H1 (cell line): ENCODE measurements at regions not wholly inside any gene's neighbourhood (a gene's known extent, or its start where the extent isn't known, plus 50 kb on each side); places are given as distances from the start of the nearest gene placed in this dataset.

Source experiments
- CTCF ChIA-PET: fragments of 300-600 bp; sonication (Branson Sonifier 250); formaldehyde crosslinking; loops from one replicate; lab custom pipeline; 2021; ENCODE audit not compliant: partially characterized antibody; lab: Charles Lee
- POLR2A ChIA-PET: fragments of 300-600 bp; sonication (Branson Sonifier 250); formaldehyde crosslinking; loops from one replicate; lab custom pipeline; 2021; ENCODE audit warnings: inconsistent platforms; ENCODE audit not compliant: partially characterized antibody; lab: Charles Lee
- DNase-seq, 2 experiments: peaks; one replicate each; pipeline versions ENCODE4 v3.0.0 to v3.0.0-alpha.2; 2010 to 2022; ENCODE audit warnings: low spot score in 2 of 2, low read depth in 1 of 2, mixed read lengths in 1 of 2
- FAIRE-seq: peaks from 2 replicates; lab custom pipeline; 2011; peaks lifted over from hg19 to GRCh38; lab: Jason Lieb, UNC
- H2AFZ ChIP-seq: 2 replicates; pipeline ENCODE4 v1.8.1; 2012; ENCODE audit warnings: low read length, inconsistent platforms
- H2AK5ac ChIP-seq: 2 replicates; pipeline ENCODE4 v1.6.1; 2013; ENCODE audit warnings: low read depth, low read length
- H2BK120ac ChIP-seq: replicated peaks from 2 replicates; pipeline ENCODE3; 2013; ENCODE audit warnings: low read depth, low read length, inconsistent platforms
- H2BK12ac ChIP-seq: 2 replicates; pipeline ENCODE4 v1.6.1; 2013; ENCODE audit warnings: low read depth, low read length
- H2BK15ac ChIP-seq: 2 replicates; pipeline ENCODE4 v1.6.1; 2013; ENCODE audit warnings: low read length
- H2BK20ac ChIP-seq: 2 replicates; pipeline ENCODE4 v1.6.1; 2013; ENCODE audit warnings: low read length
- H2BK5ac ChIP-seq: 2 replicates; pipeline ENCODE4 v1.6.1; 2013; ENCODE audit warnings: low read depth, low read length
- H3K14ac ChIP-seq: 2 replicates; pipeline ENCODE4 v1.6.1; 2013; ENCODE audit warnings: inconsistent platforms; ENCODE audit not compliant: insufficient read length
- H3K18ac ChIP-seq: 2 replicates; pipeline ENCODE4 v1.6.1; 2013; ENCODE audit warnings: low read length; ENCODE audit errors: extremely low read depth
- H3K23ac ChIP-seq: 2 replicates; pipeline ENCODE4 v1.6.1; 2013; ENCODE audit warnings: inconsistent platforms; ENCODE audit not compliant: insufficient read length
- H3K23me2 ChIP-seq: 2 replicates; pipeline ENCODE4 v1.6.1; 2013; ENCODE audit warnings: low read depth, low read length
- H3K27ac ChIP-seq: 2 replicates; pipeline ENCODE4 v1.6.1; 2011; ENCODE audit warnings: low read depth, low read length, inconsistent platforms
- H3K27me3 ChIP-seq, 4 experiments: replicated peaks in 1 of 4; 1 replicate in 1 of 4; 2 replicates in 3 of 4; pipeline versions ENCODE4 v1.6.1 to v1.8.1; 2011 to 2013; ENCODE audit warnings: low read length in 3 of 4, mild to moderate bottlenecking in 3 of 4, inconsistent platforms in 2 of 4, mixed read lengths in 2 of 4, moderate library complexity in 1 of 4; ENCODE audit not compliant: control insufficient read depth in 3 of 4, insufficient read depth in 3 of 4; ENCODE audit errors: extremely low read depth in 1 of 4
- H3K36me3 ChIP-seq, 4 experiments: 2 replicates each; pipeline versions ENCODE4 v1.6.1 to v1.8.1; 2011 to 2013; ENCODE audit warnings: mild to moderate bottlenecking in 4 of 4, low read length in 3 of 4, moderate library complexity in 2 of 4, control low read depth in 1 of 4, inconsistent platforms in 1 of 4; ENCODE audit not compliant: insufficient read depth in 4 of 4, control insufficient read depth in 2 of 4
- H3K4ac ChIP-seq: replicated peaks from 2 replicates; pipeline ENCODE3; 2013; ENCODE audit warnings: low read length, low read depth, mixed read lengths, inconsistent platforms; ENCODE audit not compliant: insufficient read length
- H3K4me1 ChIP-seq, 4 experiments: replicated peaks in 1 of 4; 1 replicate in 1 of 4; 2 replicates in 3 of 4; pipeline versions ENCODE4 v1.6.1 to v1.8.1; 2011 to 2013; ENCODE audit warnings: low read length in 3 of 4, inconsistent platforms in 2 of 4, mixed read lengths in 1 of 4; ENCODE audit not compliant: insufficient read depth in 4 of 4, control insufficient read depth in 3 of 4
- H3K4me2 ChIP-seq, 2 experiments: 2 replicates each; pipeline versions ENCODE4 v1.6.1 to v1.8.1; 2011 to 2013; ENCODE audit warnings: low read depth in 2 of 2, low read length in 2 of 2, control low read depth in 1 of 2, inconsistent platforms in 1 of 2, mild to moderate bottlenecking in 1 of 2; ENCODE audit not compliant: insufficient read depth in 1 of 2
- H3K4me3 ChIP-seq, 4 experiments: fragments of 200-600, 300-600 bp in 1 of 4; sonication (generic), shearing (Covaris generic), sonication (Bioruptor Twin) in 1 of 4; 2 replicates each; pipeline versions ENCODE4 v1.5.1 to v1.8.1; 2011 to 2016; ENCODE audit warnings: low read length in 4 of 4, low read depth in 3 of 4, control low read depth in 2 of 4, inconsistent platforms in 2 of 4, mild to moderate bottlenecking in 2 of 4, mixed read lengths in 1 of 4, moderate library complexity in 1 of 4; ENCODE audit not compliant: insufficient read depth in 2 of 4; ENCODE audit errors: extremely low read depth in 1 of 4
- H3K56ac ChIP-seq: replicated peaks from 2 replicates; pipeline ENCODE3; 2013; ENCODE audit warnings: low read depth, mild to moderate bottlenecking, mixed read lengths, low read length, inconsistent platforms; ENCODE audit not compliant: insufficient read length
- H3K79me1 ChIP-seq: 2 replicates; pipeline ENCODE4 v1.6.1; 2013; ENCODE audit warnings: low read depth, low read length, control low read depth
- H3K79me2 ChIP-seq, 2 experiments: 2 replicates each; pipeline versions ENCODE4 v1.6.1 to v1.8.1; 2012 to 2013; ENCODE audit warnings: low read length in 2 of 2, mild to moderate bottlenecking in 2 of 2, inconsistent platforms in 1 of 2; ENCODE audit not compliant: insufficient read depth in 2 of 2, control insufficient read depth in 1 of 2
- H3K9ac ChIP-seq, 4 experiments: replicated peaks in 1 of 4; 1 replicate in 1 of 4; 2 replicates in 3 of 4; pipeline versions ENCODE4 v1.6.1 to v1.8.1; 2011 to 2013; ENCODE audit warnings: low read depth in 3 of 4, low read length in 3 of 4, control low read depth in 2 of 4, mild to moderate bottlenecking in 2 of 4, moderate library complexity in 2 of 4, inconsistent platforms in 1 of 4; ENCODE audit errors: extremely low read depth in 1 of 4
- H3K9me3 ChIP-seq, 2 experiments: 2 replicates each; pipeline versions ENCODE4 v1.6.1 to v1.8.1; 2012 to 2013; ENCODE audit warnings: mild to moderate bottlenecking in 2 of 2, moderate library complexity in 2 of 2, control low read depth in 1 of 2, inconsistent platforms in 1 of 2, low read depth in 1 of 2, low read length in 1 of 2, mixed read lengths in 1 of 2; ENCODE audit not compliant: insufficient read depth in 2 of 2
- H4K20me1 ChIP-seq, 2 experiments: replicated peaks in 1 of 2; 2 replicates each; pipeline versions ENCODE3 to v1.8.1; 2011 to 2013; ENCODE audit warnings: inconsistent platforms in 2 of 2, low read length in 2 of 2, mild to moderate bottlenecking in 1 of 2; ENCODE audit not compliant: insufficient read depth in 2 of 2, control insufficient read depth in 1 of 2
- H4K5ac ChIP-seq: 2 replicates; pipeline ENCODE4 v1.6.1; 2013; ENCODE audit warnings: low read length, low read depth, mixed read lengths, inconsistent platforms; ENCODE audit not compliant: insufficient read length
- H4K8ac ChIP-seq: 2 replicates; pipeline ENCODE4 v1.8.0; 2013; ENCODE audit warnings: mild to moderate bottlenecking, moderate library complexity, low read length, inconsistent platforms; ENCODE audit not compliant: insufficient read depth; ENCODE audit errors: extremely low read depth
- H4K91ac ChIP-seq: replicated peaks from 2 replicates; pipeline ENCODE3; 2013; ENCODE audit warnings: low read length, mixed read lengths, inconsistent platforms; ENCODE audit not compliant: insufficient read length
- BCL11A ChIP-seq, 2 experiments: IDR thresholded peaks; one replicate each; pipeline ENCODE4 v1.6.1; 2011; ENCODE audit warnings: low read depth in 2 of 2, low read length in 2 of 2, mild to moderate bottlenecking in 2 of 2
- HDAC2 ChIP-seq, 2 experiments: fragments of 300-600 bp in 1 of 2; sonication (generic) in 1 of 2; IDR thresholded peaks; 2 replicates each; pipeline ENCODE4 v1.6.1; 2011 to 2012; ENCODE audit warnings: low read depth in 2 of 2, low read length in 2 of 2, mild to moderate bottlenecking in 2 of 2, moderate library complexity in 2 of 2, borderline replicate concordance in 1 of 2, inconsistent platforms in 1 of 2
- KDM1A ChIP-seq: fragments of 200-600, 300-600 bp; sonication (generic); IDR thresholded peaks from 2 replicates; pipeline ENCODE4 v1.7.1; 2016; ENCODE audit warnings: mild to moderate bottlenecking, low read length, borderline replicate concordance
- MAX ChIP-seq: IDR thresholded peaks from 2 replicates; pipeline ENCODE4 v1.6.1; 2012; ENCODE audit warnings: inconsistent platforms
- RNF2 ChIP-seq: fragments of 200-900, 300-1000 bp; sonication (generic); IDR thresholded peaks from 2 replicates; pipeline ENCODE4 v1.7.1; 2016; ENCODE audit warnings: borderline replicate concordance, low read depth, mild to moderate bottlenecking, antibody characterized with exemption, low read length; ENCODE audit not compliant: poor library complexity, severe bottlenecking; ENCODE audit errors: missing control alignments
- RXRA ChIP-seq: IDR thresholded peaks from 2 replicates; pipeline ENCODE4 v1.6.1; 2011; ENCODE audit warnings: low read depth, mild to moderate bottlenecking, low read length, moderate library complexity; ENCODE audit not compliant: insufficient read depth
- ZNF274 ChIP-seq: IDR thresholded peaks from 2 replicates; pipeline ENCODE4 v1.7.0; 2012; ENCODE audit warnings: low read length, borderline replicate concordance; ENCODE audit errors: extremely low read depth
- WGBS, 2 experiments: shearing (Covaris generic) in 1 of 2; methylation state at CpG; one replicate each; pipeline versions ENCODE4 v1.1.6 to v1.1.7; 2013 to 2015; ENCODE audit warnings: low lambda C conversion rate in 2 of 2, mixed read lengths in 2 of 2, inconsistent platforms in 1 of 2, low coverage in 1 of 2, missing lambda C conversion rate in 1 of 2; ENCODE audit not compliant: insufficient replicate concordance in 2 of 2, insufficient coverage in 1 of 2, insufficient read length in 1 of 2; ENCODE audit errors: extremely low coverage in 1 of 2, missing lambda C conversion rate in 1 of 2; 5-methylcytosine and 5-hydroxymethylcytosine counted together
- TF ChIP-seq, protein P1 (sequence below): IDR thresholded peaks from 2 replicates; pipeline ENCODE4 v1.6.1; 2011; ENCODE audit warnings: low read length, improper control_type of control experiment
- TF ChIP-seq, protein P2 (sequence below), 3 experiments: IDR thresholded peaks; 1 replicate in 2 of 3; 2 replicates in 1 of 3; pipeline versions ENCODE4 v1.5.1 to v1.6.1; 2011; ENCODE audit warnings: low read length in 3 of 3, mild to moderate bottlenecking in 3 of 3, inconsistent platforms in 2 of 3, low read depth in 1 of 3, moderate library complexity in 1 of 3; ENCODE audit not compliant: insufficient read depth in 1 of 3; ENCODE audit errors: control extremely low read depth in 1 of 3

GRCh38 chr5:4387290-4387689 is 752.8 kb upstream of the ADAMTS16 start:
- Histone ChIP-seq H3K4me2 (no peak overlapping the region), H2BK5ac (no peak overlapping the region), H2BK20ac (no peak overlapping the region), H4K5ac (no peak overlapping the region), H2BK15ac (no peak overlapping the region), H3K23ac (no peak overlapping the region), H3K27me3 (no peaks in the 10 kb centered on the region), H3K27ac (no peak overlapping the region), H3K79me1 (no peaks in the 10 kb centered on the region), H2AK5ac (no peak overlapping the region), H3K9me3 (no peaks in the 10 kb centered on the region), H3K56ac (no peak overlapping the region), H3K23me2 (no peaks in the 10 kb centered on the region), H3K4me1 (no peaks in the 10 kb centered on the region), H2AFZ (no peak overlapping the region), H3K4ac (no peak overlapping the region), H4K20me1 (no peaks in the 10 kb centered on the region), H3K79me2 (no peaks in the 10 kb centered on the region), H2BK12ac (no peak overlapping the region), H3K18ac (no peak overlapping the region), H2BK120ac (no peak overlapping the region), H4K91ac (no peak overlapping the region), H4K8ac (no peak overlapping the region), H3K4me3 (no peak overlapping the region), H3K36me3 (no peaks in the 10 kb centered on the region), H3K9ac (no peak overlapping the region), H3K14ac (no peak overlapping the region)
- ChIA-PET CTCF (no interaction called here), POLR2A (no interaction called here)
- FAIRE-seq, result no peak
- DNase-seq, result no peak
- TF ChIP-seq RNF2, result no peak
- no peak for TF ChIP-seq MAX
- no peak for TF ChIP-seq KDM1A
- no peak for TF ChIP-seq BCL11A (IDR thresholded peaks at IDR 0.05; ENCODE audit: low read depth in 2 of 2, low read length in 2 of 2)
- no peak for TF ChIP-seq RXRA
- TF ChIP-seq HDAC2 (IDR thresholded peaks at IDR 0.05; ENCODE audit: borderline replicate concordance in 1 of 2, low read depth in 2 of 2, low read length in 2 of 2), result no peak
- no peak for TF ChIP-seq ZNF274
- TF ChIP-seq, protein P1, sequence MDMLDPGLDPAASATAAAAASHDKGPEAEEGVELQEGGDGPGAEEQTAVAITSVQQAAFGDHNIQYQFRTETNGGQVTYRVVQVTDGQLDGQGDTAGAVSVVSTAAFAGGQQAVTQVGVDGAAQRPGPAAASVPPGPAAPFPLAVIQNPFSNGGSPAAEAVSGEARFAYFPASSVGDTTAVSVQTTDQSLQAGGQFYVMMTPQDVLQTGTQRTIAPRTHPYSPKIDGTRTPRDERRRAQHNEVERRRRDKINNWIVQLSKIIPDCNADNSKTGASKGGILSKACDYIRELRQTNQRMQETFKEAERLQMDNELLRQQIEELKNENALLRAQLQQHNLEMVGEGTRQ, result no peak
- TF ChIP-seq, protein P2, sequence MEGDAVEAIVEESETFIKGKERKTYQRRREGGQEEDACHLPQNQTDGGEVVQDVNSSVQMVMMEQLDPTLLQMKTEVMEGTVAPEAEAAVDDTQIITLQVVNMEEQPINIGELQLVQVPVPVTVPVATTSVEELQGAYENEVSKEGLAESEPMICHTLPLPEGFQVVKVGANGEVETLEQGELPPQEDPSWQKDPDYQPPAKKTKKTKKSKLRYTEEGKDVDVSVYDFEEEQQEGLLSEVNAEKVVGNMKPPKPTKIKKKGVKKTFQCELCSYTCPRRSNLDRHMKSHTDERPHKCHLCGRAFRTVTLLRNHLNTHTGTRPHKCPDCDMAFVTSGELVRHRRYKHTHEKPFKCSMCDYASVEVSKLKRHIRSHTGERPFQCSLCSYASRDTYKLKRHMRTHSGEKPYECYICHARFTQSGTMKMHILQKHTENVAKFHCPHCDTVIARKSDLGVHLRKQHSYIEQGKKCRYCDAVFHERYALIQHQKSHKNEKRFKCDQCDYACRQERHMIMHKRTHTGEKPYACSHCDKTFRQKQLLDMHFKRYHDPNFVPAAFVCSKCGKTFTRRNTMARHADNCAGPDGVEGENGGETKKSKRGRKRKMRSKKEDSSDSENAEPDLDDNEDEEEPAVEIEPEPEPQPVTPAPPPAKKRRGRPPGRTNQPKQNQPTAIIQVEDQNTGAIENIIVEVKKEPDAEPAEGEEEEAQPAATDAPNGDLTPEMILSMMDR (IDR thresholded peaks at IDR 0.05; ENCODE audit: control extremely low read depth in 1 of 3, insufficient read depth in 1 of 3, low read depth in 1 of 3, low read length in 3 of 3), result no peak
- WGBS, 2 experiments, result 90% methylated on average over 3 of the region's 3 CpGs; no CpG with 5 or more reads in 1 of the 2 experiments
